CD4-positive, alpha-beta T cell treated with Interleukin-2 at 100 ng/mL for 4 hours (primary cell): ENCODE measurements at regions not wholly inside any gene's neighbourhood (a gene's known extent, or its start where the extent isn't known, plus 50 kb on each side); places are given as distances from the start of the nearest gene placed in this dataset.

Source experiments
- DNase-seq: peaks from one replicate; pipeline ENCODE4 v3.0.0-alpha.2; 2020; ENCODE audit warnings: low spot score

- DNase-seq, result no peak
Measured at GRCh38 chr3:67875858-67876257, 221.4 kb upstream of the SUCLG2 start.

GRCh38 chr3:67875338-67875737 is 220.9 kb upstream of the SUCLG2 start:
- DNase-seq, result no peak

GRCh38 chr3:67870477-67870876 is 216.1 kb upstream of the SUCLG2 start:
- no peak for DNase-seq

GRCh38 chr3:67866571-67866970 is 212.2 kb upstream of the SUCLG2 start:
- DNase-seq, result no peak

DNA sequence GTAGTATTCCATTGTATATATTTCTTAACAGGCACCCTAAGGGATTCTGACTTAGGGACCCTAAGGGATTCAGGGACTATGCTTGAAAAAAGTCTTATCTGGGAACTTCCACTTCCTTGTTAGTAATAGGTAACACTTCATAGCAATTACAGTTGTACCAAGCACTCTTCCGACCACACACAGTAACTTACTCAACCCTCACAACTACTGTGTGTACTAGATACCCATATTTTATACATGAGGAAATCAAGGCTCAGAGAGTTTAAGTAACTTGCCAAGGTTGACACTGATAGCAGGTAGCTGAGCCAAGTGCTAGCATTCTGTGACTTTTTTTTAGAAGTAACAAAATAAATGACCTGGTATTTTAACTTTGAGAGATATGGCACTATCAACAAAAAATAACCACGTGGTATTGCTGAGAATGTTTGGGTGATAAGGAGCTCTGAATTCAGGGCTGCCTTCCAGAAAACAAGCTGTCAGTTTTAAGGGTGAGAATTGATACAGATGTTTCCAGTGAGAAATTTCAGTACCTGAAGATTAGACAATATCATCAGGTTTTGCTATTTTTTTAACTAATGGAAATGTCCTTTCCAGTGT is 210.3 kb upstream of the SUCLG2 start:
- no peak for DNase-seq

GRCh38 chr3:67863869-67864268 is 209.5 kb upstream of the SUCLG2 start:
- DNase-seq, result no peak

DNA sequence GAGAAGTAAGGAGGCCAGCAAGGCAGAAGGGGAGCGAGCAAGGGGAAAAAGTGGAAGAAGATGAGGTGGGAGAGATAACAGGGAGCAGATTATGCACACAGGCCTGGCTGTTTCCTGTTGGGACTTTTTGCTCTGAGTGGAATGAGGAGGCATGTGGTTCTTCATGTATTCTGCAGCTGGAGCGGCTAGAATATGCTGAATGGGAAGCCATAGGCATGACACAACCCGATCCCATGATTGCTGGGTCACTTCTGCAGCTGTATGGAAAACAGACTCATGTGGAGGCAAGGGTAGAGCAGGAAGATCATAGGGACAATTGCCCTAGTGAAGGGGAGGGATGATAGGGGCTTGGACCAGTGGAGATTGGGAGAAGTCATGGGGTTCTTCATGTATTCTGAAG is 206.0 kb upstream of the SUCLG2 start:
- no peak for DNase-seq

- no peak for DNase-seq
Measured at GRCh38 chr3:67858492-67858891, 204.1 kb upstream of the SUCLG2 start.

DNA sequence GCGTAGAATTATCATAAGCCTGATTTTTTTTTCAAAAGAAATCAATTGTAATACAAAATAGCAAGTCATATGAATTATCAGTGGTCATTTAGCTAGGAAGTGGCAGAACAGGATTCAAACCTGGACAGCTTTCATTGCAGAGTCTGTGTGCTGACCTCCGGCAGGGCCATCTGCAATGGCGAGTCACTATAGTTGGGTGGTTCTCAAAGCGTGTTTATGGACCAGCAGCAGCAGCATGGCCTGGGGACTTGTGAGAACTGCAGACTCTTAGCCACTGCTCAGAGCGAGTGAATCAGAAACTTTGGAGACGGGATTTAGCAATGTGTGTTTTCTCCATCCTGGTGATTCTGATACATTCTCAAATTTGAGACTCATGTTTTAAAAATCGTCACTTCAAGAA is 202.3 kb upstream of the SUCLG2 start:
- DNase-seq, result no peak

DNA sequence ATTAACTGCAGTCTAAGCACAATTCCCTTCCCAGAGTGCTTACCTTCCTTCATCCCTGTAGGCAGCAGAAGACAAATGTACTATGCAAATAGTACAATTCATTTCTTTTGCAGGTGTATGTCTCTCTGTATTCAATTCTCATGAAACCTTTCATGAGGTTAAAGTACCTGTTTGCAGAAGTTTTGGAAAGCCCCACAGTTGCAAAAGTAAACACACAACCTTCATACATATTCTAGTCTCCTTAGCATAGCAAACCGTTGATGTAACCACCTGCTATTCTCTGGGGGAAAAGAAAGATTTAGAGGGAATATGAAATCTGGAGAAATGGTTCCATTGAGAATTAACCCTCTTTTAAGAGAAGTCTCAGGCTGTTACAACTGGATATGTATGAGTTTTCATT is 200.3 kb upstream of the SUCLG2 start:
- no peak for DNase-seq

- DNase-seq, result no peak
Measured at GRCh38 chr3:67853520-67853919, 199.1 kb upstream of the SUCLG2 start.

DNA sequence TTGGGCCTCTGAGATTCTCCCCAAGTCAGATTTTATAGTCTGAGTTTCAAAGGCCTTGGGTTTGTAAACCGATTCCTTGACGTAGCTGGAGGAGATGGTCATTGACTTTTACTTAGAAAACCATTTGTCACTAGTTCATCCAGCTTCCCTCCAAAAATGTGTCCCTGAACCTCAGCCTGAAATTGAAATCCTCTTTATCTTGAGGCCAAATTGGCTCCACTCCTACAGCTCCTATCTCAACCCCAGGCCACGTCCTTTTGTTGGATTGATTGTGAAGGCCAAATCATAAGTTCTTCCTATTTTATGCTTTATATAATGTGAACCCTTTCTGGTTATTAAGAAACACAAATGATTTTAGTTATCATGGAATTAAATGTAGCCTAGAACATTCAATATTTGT is 193.9 kb upstream of the SUCLG2 start:
- no peak for DNase-seq

DNA sequence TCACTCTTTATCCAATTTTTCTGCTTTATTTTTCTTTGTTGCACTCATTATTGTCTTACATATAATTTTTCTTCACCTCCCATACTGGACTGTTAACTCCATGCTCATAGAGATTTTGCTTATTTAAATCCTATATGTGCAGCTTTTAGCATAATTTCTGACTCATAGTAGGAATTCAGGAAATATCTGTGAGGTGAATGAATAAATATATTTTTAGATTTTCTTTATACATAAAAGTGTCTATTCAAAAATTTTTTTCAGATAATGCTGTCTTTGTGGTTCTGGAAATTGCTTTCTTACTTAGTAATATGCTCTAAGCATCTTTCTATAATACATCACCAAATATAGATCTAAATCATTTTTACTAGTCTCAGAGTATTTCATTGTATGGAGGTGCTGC is 191.8 kb upstream of the SUCLG2 start:
- no peak for DNase-seq

GRCh38 chr3:67832817-67833216 is 178.4 kb upstream of the SUCLG2 start:
- DNase-seq, result no peak

- DNase-seq, result no peak
Measured at GRCh38 chr3:67831262-67831661, 176.8 kb upstream of the SUCLG2 start.

DNA sequence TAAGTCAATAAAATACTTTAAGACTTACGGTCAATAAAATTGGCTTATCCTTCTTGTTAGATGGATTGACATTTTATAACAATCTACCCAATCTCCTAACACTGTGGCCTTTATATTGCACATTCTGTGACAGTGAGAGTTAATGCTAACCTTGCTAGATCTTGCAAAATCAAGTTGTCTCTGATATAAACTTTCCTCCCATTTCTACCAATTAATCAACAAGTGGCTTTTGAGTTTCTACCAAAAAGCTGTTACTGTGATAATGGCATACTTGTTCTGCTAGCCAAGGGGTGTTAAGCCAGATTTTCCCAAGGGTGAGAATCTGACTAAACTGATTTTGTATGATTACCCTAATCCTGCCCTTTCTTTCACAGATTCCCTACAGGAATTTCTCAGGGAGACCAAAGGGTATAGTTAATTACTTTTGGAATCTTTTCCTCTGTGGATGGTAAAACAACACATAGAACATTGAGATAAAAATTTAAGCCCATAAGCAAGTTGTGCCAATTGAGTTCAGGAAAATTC is 174.1 kb upstream of the SUCLG2 start:
- DNase-seq, result no peak

GRCh38 chr3:67821135-67821534 is 166.7 kb upstream of the SUCLG2 start:
- DNase-seq, result no peak

DNA sequence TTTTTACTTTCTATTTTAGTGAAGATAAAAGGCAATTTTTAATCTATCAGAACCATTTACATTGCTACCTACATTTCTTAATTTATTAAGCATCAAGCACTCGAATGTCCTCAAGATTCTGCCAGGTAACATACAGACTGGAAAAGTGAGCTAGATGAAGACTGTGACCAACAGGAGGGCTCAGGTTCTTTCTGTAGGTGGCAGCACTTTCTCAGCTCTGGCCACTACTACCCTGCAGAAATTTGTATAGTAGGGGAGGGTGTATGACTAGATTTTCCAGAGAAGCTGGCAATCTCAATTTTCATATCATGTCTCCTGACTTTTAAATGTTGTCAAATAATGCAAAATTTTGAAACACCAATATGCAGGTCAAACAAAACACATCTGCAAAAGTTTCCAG is 165.0 kb upstream of the SUCLG2 start:
- peak; percentile 4 for DNase-seq

- DNase-seq, result no peak
Measured at GRCh38 chr3:67809370-67809935, 155.0 kb upstream of the SUCLG2 start.

DNA sequence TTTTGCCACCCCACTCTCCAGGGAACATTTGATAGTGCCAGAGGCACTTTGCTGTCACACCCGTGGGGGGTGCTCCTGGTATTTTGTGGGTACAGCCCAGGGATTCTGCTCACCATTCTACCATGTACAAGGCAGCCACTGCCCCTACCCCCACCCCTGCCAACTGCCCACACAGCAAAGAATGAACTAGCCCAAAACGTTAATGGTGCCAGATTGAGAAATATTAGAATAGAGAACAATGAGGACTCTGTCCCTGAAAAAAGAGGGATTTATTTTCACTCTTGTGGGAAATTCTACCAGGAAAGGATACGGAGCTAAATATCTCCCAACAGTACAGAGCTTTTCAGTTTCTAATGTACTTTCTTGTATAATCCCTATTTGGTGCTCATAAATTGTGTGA is 154.5 kb upstream of the SUCLG2 start:
- DNase-seq, result no peak

GRCh38 chr3:67804578-67804977 is 150.2 kb upstream of the SUCLG2 start:
- no peak for DNase-seq

DNA sequence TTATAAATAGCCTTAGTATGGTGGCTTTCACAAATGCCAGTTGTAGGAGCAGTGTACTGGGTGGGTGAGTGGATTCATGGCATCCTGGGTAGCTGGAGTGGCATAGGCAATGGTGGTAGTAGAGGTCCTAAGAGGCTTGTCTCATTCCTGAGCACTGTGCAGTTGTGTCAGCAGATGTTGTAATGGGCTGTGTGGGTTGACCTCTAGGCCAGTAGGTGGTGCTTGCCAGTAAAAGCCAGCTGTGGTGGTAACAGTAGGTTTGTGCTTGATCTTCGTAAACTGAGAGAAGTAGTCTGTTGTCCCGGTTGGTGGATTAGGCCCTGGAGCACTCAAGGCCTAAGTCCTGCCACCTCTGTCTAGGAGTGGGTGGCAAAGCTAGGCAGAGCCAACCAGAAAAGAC is 149.7 kb upstream of the SUCLG2 start:
- DNase-seq, result no peak

DNA sequence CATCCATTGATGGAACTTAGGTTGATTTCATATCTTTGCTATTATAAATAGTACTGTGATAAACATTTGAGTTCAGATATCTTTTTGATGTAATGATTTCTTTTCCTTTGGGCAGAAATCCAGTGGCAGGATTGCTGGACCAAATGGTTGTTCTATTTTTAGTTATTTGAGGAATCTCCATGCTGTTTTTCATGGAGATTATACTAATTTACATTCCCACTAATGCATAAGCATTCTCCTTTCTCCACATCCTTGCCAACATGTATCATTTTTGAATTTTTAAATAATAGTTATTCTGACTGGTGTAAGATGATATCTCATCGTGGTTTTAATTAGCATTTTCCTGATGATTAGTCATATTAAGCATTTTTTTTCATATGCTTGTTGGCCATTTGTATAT is 144.0 kb upstream of the SUCLG2 start:
- DNase-seq, result no peak

GRCh38 chr3:67791620-67792019 is 137.2 kb upstream of the SUCLG2 start:
- no peak for DNase-seq
